HG03520 (cell line): ENCODE measurements at regions not wholly inside any gene's neighbourhood (a gene's known extent, or its start where the extent isn't known, plus 50 kb on each side); places are given as distances from the start of the nearest gene placed in this dataset.
"Not testable (repeated sequence)": the region's sequence is repeated elsewhere in the genome, so short reads cannot be mapped to it uniquely, and the experiment has no call there.

Experiments used
- ATAC-seq: cut with Tn5 transposase; IDR thresholded peaks from one replicate; pipeline ENCODE4 v1.9.1; 2021; ENCODE audit warnings: mild to moderate bottlenecking, moderate library complexity; ENCODE audit not compliant: unreplicated experiment

DNA sequence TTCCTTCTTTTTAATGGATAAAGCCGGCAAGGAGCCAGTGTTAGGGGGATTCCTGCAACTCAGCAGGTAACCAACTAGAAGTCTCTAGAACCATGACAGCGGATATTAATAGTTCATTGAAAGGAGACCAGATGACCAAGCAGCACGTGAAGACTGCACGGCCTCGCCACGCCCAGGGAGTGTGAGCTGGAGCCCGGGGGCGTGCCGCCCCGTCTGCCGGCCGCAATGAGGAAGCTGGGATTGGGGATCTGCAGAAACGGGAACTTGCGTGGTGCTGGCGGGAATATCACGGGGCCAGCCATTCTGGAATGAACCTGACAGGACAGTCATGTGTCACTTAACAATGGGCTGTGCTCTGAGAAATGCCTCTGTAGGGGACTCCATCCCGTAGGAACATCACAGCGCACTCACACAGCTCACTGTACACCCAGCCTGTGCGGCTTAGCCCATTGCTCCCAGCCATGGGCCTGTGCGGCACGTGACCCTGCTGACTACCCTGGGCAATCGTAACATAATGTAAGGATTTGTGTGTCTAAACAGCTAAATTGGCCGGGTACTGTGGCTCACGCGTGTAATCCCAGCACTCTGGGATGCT is 4092.8 kb upstream of the TPTE start:
- ATAC-seq: not testable (repeated sequence)

DNA sequence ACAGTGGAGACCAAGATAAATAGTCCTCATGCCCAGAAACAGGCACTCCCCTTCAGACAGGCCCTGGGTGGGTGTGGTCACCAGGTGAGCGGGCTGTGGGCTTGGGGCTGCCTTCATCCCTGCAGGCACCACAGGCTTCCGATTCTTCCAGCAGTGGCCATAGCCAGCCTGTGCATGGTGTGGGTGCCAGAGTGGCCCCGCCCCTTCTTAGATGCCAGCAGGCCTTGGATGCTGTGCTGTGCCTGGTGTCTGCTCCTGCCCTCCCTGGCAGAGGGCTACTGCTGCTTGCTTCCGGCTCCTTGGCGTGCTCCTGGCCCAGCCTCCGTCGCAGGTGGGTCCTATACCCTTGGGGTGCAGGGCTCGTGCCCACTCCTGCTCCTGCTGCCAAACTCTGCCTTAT is 4091.5 kb upstream of the TPTE start:
- ATAC-seq: not testable (repeated sequence)

DNA sequence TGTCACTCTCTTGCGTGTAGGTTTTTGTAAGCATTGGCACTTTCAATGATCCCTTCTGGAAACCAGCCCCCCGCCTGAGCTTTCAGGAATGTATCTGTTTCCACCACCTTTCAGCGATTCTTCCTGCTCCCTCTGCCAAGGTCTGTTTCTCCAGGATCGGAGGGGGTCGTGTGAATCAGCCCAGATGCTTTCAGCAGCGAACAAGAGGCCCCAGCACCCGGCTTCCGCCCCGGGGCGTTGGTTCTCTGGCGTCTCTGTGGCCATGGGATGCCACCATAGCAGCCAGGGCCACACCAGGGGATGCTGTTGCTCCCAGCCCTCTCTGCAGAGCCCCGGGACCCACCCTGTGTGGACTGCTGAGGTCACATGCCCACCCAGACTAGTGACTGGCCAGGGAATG is 4088.2 kb upstream of the TPTE start:
- ATAC-seq: not testable (repeated sequence)

DNA sequence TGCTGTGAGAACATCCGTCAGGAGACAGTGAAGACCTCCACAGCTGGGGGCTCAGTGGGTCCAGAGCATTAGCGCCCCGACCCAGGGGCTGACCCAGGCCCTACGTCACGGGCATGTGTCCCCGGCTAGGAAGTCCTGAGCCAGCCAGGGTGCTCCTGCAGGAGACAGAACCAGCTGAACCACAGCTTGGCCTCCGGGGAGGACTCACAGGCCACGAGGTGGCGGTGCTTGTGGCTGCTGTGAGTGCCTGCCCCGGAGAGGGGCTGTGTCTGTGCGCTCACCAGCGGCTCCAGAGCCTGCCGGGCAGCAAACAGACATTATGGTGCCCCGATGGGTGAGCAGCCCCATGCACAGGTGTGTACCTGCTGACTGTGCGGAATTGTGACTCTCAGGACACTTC is 4085.2 kb upstream of the TPTE start:
- not testable (repeated sequence) for ATAC-seq

DNA sequence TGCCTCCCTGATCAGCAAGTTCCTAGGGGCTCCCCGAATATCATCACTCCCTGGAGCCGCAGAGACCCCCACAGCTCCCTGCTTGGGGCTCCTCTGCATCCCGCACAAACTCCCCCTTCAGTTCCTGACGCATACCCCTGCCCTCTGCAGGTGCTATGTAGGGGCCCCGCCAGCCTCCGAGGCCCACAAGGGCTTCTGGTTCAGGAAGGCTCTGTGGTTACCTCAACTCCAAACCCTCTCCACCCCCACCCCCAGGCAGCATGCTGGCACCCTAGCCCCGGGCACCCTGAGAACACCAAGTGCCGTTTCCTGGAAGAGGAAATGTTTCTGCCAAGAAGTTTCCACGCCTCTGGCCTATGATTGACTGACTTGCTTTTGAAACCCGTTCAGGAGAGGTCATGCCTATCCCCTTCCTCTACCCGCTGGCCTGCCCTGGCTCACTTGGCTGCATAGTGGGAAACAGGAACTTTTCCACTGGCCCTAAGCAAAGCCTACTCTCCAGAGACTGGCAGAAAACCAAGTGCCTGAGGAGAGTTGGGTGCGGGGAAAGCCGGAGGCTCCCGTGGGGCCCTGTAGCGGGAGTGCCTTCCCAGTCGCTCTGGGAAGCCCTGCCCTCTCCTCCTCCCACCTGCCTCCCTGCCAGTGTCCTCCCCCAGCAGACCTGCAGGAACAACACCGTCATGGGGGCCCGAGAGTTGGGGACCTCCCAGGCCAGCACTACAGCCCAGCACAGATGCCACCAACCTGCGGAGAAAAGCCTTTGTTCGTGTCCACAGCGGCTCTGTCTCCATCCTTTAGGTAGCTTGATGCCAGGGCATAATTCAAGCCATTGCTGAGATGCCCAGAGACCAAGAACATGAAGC is 4084.2 kb upstream of the TPTE start:
- not testable (repeated sequence) for ATAC-seq

DNA sequence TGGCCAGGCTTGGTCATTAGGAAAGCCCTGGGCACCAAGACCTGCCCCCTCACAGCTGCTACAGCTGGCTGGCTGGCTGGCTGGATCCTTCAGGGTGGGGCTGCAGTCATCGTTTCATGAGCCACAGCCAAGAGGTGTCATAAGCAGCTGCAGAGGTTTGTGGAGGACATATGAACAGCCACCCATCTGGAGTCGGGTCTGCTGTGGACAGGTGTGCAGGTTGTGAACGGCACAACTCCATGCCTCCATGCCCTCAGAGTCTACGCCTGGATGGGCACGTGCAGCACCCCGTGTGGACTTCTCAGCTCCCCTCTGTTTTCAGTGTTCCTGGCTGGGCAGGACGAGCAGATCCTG is 4083.6 kb upstream of the TPTE start:
- ATAC-seq: not testable (repeated sequence)

DNA sequence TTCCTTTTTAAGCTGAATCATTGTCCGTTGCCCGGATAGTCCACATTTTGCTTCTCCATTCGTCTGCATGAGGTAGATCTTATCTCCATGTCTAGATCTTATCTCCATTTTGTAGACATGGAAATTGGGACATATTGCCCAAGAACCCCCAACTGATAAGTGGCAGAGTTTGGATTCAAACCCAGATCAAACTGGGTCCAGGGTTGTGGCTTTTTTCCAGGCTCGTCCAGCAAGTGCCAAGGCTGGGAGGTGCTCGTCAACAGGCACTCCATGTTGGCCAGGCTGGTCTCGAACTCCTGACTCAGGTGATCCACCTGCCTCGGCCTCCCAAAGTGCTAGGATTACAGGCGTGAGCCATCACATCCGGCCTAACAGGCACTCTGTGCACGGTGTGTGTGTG is 4082.3 kb upstream of the TPTE start:
- not testable (repeated sequence) for ATAC-seq

DNA sequence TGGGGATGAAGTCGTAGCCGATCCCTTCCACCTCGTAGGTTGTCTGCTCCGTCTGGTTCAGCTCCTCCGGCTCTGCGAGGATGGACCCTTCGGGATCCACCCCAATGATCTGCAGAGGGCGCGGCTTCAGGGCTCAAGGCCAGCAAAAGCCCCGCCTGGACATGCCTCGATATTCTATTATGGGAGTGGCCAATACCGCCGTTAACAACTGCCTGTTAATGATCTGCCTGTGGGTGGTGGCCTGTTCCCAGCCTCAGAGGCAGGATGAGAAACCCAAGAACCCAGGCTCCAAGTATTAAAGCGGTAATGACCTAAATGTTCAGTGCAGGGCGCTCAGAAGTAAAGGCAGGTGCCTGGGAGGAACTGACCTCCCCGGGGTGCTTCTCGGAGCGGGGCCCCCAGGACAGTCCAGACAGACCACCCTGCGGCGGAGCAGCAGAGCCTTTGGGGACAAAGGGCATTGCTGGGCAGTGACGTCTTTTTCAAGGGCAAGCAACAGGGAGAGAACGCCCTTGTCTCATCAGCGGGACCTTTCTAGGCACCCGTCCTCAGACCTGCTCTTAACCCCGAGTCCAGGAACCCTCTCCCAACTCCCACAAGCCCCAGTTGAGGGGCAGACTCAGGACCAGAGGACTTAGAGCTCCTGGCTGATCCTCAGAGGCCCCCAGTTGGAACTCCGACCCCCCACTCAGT is 4066.6 kb upstream of the TPTE start:
- not testable (repeated sequence) for ATAC-seq

DNA sequence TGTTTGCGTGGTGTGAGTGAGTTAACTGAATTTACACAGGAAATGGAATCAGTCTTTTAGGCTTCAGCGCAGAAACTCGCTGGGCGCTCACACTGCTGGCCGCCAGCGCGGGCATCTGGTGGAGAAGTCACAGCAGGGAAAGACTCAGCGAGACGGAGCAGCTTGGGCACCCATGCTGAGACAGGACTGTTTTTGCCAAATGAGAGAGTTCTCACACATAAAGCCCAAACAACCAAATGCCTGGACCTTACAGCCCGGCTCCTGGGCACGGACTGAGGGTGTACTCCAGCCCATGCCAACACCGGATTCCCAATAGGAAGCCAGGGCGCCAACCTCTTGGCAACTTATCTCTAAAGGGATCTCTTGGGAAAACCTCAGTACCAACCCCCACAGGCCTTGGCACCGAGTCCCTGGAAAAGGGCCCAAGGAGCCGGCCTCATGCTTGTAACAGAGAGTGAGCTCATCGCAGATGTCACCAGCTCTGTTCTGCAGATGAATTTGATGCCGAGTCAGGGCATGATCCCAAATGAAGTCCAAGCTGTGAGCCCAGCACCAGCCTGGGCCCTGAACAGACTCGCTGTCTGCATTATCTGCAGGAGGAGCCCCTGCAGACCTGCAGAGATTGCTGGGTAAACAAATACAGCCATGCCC is 4065.2 kb upstream of the TPTE start:
- not testable (repeated sequence) for ATAC-seq

DNA sequence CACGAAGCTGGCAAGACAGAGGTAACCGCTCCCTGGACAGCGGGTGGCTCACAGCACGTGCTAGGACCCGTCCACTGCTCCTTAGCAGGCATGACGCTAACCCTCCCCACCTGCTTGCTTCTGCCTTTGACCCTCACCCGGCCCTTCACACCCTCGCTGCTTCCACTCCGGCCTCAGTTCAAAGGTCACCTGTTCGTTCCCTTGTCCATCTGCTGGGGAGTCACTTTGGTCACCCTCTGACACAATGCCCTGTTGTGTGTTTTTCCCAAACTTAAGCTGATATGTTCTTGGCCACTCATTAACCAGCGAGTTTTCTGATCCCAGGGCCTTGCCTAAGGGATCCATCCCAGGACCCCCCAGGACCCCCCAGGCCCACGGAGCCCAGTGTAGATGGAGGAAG is 4061.6 kb upstream of the TPTE start:
- not testable (repeated sequence) for ATAC-seq

DNA sequence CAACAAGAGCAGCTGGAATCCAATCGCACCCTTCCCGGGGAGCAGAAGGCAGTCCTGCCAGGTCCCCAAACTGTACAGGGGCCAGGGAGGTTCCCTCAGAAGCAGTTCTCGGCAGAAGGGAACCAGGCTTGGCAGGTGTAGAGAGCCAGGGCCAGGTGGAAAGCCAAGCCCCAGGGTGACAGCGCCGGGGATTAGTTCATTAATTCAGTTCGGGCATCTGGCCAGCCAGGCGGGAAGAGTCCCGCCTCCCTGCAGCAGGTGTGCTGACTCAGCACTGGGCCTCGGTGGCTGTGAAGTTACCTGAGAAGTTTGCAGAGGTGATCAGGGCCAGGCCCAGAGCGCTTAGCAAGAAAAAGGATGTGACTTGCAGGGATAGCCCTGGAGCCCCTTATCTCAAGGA is 4060.0 kb upstream of the TPTE start:
- not testable (repeated sequence) for ATAC-seq

DNA sequence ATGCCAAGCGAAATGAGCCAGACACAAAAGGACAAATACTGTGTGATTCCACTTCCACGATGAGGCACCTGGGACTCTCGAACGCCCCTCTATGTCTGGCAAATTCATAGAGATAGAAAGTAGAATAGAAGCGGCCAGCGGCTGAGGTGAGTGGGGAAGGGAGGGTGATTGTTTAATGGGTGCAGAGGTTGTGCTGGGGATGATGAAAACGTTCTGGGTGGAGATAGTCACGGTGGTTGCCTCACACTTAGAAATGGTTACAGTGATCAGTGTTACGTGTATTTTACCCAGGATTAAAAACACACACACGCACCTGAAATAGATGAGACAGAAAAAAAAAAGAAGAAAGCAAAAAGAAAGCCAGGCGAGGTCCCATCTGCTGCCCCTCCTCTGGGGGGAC is 4057.0 kb upstream of the TPTE start:
- not testable (repeated sequence) for ATAC-seq

DNA sequence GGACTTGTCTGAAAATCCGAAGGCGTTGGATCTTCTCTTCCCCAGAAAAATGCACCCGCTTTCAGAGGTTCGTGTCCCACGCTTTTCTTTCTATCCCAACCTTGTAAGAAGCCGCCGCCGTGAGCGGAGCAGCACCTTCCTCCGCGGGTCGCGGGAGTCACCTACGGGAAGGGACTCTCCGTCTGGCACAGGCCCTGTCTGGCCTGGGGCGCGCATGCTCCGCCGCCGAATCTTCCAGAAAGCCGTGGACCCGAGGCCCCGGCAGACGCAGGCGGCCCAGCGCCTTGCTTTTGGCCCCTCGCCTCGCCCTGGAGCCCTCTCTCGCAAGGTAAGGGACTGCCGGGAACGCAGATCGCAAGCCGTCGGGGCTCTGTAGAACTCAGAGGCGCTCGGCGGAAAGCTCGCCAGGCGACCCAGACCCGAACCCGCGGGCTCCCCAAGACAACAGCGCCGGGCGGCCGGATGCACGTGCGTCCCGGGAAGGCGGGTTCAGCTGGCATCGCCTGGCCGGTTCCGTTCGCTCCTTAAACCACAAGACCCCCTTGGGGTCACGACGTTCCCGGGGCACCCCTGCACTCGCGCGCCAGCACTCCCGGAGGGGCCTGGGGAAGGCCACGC is 4055.2 kb upstream of the TPTE start:
- ATAC-seq: not testable (repeated sequence)

DNA sequence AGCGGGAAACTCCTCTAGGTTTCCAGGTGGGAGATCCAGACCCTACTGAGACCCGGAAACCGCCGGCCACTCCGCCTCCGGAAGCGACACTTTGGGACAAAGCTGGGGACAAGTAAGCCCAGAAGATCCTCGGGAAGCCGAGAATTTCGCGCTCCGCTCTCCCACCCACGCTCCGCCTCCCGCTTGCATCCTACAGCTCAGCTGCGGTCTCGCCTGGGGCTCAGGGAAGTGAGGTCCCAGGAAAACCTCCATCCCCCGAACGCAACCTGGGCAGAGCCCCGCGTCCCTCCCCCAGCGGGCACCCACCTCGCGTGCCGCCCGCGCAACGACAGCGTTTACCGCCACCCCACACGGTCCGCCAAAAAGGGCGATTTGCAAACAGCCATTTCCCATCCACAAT is 4054.7 kb upstream of the TPTE start:
- ATAC-seq: not testable (repeated sequence)

DNA sequence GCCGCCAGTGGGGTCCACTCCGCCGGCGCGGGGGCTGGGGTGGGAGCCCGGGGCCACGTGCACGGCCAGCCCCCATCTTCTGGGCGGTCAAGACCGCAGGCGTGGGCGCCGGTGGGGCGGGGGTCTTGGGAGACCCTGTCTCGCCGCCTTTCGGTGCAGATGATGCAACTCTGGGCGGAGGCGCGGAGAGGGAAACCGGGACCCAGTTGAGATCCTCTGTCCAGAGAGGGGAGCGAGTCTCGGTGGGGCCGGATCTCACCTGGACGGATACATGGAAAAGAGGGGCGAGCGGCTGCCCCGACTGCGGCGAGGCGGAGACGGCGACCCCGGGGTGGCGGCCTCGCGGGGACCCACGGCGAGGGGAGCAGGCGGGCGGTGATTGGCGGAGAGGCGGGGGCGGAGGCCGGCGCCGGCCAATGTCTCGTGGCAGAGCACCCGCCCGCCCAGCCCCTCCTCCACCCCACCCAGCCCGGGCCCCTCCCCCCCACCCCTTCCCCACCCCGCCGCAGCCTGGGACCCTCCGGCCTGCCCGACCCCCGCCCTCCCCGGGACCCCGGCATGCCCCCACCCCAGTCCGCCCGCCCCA is 4054.1 kb upstream of the TPTE start:
- not testable (repeated sequence) for ATAC-seq

DNA sequence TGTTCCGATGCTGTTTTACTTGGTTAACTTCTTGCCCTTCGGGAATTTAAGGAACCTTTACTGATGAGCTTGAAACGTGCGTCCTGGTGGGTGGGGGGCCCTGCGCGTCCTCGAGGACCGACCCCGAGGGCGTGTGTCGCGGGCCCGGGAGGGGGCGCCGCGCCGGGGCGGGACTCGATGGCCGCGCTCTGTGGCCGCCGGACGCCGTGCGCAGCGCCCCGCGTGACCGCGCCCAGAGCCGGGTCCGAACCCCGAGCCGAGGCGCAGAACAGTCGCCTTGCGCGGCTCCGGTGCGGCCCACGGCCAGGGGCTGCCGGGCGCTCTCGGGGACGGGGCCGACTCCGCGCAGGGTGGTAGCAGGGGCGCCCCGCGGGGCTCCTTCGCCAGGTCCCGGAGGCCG is 4053.5 kb upstream of the TPTE start:
- not testable (repeated sequence) for ATAC-seq

DNA sequence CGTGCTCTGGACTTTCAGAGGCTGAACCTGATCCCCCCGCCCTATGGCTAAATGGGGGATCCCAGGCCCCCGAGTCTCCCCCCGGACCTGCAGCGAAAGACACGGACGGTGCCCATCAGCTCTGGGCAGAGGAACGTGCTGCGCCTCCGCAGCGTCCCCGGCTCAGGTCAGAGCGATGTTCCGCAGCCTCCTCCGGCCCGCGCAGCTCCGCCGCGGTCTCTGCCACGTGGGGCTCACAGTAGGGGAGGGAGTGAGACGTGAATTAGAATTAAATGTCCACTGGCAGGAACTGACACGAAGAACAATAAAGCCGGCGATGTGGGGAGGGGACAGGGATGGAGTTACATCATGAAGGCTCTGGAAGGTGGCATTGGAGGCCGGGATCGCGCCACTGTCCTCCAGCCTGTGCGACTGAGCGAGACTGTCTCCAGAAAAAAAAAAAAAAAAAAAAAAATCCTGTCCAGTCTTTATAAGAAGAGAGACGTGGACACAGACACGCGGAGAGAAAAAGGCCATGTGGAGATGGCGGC is 4053.0 kb upstream of the TPTE start:
- not testable (repeated sequence) for ATAC-seq

DNA sequence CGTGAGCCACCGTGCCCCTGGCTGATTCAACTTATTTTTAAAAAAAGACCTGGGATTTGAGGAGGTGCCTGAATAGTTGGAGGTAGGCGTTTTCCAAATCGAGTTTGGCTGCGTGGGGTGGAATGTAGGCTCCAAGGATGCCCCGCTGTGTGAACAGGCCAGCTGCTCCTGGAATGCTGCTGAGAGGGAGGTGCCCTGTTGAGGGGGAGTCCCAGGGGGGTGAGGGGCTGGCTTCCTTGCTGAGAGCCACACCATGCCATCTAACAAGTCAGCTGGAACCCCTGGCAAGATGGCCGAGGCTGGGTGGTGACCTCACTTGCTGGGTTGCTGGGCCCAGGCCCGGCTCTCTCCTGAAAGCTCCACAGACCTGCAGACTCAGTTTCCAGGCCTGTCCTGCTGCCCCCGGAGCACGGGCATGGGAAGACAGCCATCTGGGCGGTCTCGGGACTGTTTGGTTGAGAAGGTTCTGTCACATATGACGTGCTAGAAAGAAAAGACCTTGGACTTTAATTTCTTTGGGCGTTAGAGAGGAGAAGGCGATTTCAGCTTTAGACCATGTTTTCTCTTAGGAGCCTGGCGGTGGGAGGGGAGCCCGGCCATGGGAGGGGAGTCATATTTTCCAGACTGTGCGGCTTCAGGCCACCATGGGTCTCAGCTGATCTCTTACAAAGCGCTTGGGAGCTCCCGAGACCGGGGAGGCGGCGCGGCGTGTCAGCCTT is 4047.0 kb upstream of the TPTE start:
- ATAC-seq: not testable (repeated sequence)

DNA sequence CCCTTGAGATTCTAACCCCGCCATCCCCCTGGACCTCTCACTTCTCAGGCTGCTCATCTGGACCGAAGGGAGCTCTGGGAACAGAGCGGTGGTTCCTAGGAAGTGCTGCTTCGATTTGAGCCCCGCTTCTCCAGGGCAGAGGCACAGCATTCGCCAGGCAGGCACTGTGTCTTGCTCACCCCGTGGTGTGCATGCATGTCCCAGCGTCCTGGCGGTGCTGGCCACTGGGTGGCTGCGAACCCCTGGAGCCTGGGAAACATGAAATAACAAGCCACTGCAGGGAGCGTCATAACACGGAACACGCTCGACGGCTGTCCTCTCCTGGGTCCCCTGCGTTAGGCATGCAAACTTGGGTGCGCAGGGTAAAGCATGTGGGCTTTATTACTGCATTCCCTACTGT is 4040.3 kb upstream of the TPTE start:
- not testable (repeated sequence) for ATAC-seq

DNA sequence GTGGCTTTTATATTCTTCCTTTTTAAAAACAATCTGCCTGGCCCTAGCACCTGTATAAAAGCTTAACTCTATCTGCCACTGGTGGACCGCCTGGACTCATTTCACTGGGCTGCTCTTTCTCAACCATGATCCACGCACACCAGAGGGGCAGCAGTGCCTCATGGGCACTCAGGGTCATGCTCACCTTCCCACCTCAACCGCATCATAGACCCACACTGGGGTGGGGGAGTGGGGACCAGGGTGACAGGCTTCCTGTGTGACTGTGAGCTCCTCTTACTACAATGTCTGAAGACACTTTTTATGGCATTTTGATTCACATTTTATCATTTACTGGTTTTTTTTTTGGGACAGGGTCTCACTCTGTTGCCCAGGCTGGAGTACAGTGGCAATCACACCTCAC is 4038.8 kb upstream of the TPTE start:
- ATAC-seq: not testable (repeated sequence)
